IPS-18c (cell line): ENCODE measurements at regions not wholly inside any gene's neighbourhood (a gene's known extent, or its start where the extent isn't known, plus 50 kb on each side); places are given as distances from the start of the nearest gene placed in this dataset.
"Not testable (repeated sequence)": the region's sequence is repeated elsewhere in the genome, so short reads cannot be mapped to it uniquely, and the experiment has no call there.

Source experiments
- H3K4me3 ChIP-seq: 2 replicates; pipeline ENCODE4 v1.7.0; 2013; ENCODE audit warnings: low read depth, mild to moderate bottlenecking, low read length, moderate library complexity; ENCODE audit not compliant: insufficient read depth
- H3K9me3 ChIP-seq: one replicate; pipeline ENCODE4 v1.6.1; 2013; ENCODE audit warnings: mild to moderate bottlenecking, low read length, moderate library complexity; ENCODE audit not compliant: control insufficient read depth, insufficient read depth

DNA sequence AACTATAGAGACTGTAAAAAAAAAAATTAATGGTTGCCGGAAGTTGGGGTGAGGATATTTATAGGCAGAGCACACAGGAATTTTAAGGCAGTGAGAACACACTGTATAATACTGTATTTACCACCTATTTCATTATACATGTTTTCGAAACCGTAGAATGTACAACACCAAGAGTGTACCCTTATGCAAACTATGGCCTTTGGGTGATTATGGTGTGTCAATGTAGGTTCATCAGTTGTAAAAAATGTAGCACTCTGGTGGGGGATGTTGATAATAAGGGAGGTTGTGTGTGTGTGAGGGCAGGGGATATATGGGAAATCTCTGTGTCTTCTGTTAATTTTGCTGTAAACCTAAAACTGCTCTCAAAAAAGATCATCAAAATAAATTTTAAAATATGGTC is 791.7 kb upstream of the CDH10 start:
- no peaks in the 10 kb centered on the region for H3K9me3 ChIP-seq
- H3K4me3 ChIP-seq, result no peak overlapping the region

DNA sequence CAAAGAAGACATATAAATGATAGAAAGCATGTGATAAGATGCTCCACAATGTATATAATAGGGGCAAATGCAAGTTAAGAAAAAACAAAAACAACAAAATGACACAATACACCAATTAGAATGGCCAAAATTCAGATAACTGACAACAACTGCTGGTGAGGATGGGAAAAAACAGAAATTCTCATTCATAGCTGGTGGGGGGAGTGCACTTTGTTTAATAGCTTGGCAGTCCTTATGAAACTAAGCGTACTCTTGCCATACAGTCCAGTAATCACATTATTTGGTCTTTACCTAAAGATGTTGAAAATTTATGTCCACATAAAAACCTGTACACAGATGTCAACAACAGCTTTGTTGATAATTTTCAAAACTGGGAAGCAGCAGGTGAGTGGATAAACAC is 791.1 kb upstream of the CDH10 start:
- no peaks in the 10 kb centered on the region for H3K9me3 ChIP-seq

DNA sequence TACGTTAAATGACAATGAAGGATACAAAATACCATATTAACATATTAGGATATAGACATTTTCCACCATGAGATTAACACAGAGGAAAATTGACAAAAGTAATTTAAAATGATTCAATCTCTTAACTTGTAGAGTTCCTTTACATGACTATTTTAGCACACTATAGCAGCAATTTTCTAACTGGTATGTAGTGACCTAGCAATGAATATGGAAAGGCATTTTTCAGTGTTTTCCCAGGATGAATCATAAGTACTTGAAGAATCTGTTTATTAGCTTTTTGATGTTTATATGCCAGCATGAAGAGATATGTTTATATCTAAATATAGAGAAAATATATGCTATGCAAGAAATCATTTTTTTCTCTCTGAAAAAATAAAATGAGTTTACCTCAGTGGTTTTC is 782.5 kb upstream of the CDH10 start:
- Histone ChIP-seq H3K4me3 (no peak overlapping the region), H3K9me3 (no peaks in the 10 kb centered on the region)

More for the DNA sequence above, 791.1 kb upstream of the CDH10 start:
- H3K4me3 ChIP-seq, result no peak overlapping the region

DNA sequence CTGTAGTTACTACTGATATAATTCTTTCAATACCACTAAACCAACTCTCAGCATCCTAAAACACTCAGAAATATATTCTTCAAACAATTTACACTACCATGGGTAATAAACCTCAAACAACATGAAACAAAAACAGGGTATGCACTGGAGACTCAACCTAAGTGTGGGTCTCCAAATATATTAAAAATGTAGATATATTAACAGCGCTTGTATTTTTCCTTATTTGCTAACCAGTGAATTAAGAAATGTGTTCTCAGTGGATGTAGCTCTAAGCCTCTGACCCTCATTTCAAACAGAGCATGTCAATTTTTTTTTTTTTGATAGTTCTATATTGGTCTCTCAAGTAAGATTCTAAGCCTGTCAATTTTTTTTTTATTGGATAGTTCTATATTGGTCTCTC is 778.5 kb upstream of the CDH10 start:
- no peaks in the 10 kb centered on the region for H3K9me3 ChIP-seq

DNA sequence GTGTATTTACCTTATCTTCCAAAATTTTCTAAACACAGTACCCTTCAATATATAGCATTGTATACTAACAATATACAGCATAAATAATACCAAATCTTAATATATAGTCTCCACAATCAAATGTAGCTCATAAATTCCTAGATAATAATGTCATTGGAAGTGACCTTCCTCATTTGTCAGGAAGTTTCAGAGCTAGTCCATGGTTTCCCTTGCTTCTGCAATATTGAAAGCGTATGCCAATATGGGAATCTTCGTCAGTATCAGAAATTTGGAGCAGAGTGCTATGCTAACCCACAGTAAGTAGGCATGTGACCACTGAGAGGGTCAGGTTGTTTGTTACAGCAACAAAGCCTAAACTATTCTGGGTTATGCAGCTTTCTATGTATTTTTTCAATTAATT is 774.9 kb upstream of the CDH10 start:
- Histone ChIP-seq H3K9me3 (no peaks in the 10 kb centered on the region), H3K4me3 (no peak overlapping the region)

More for the DNA sequence above, 778.5 kb upstream of the CDH10 start:
- H3K4me3 ChIP-seq, result no peak overlapping the region

DNA sequence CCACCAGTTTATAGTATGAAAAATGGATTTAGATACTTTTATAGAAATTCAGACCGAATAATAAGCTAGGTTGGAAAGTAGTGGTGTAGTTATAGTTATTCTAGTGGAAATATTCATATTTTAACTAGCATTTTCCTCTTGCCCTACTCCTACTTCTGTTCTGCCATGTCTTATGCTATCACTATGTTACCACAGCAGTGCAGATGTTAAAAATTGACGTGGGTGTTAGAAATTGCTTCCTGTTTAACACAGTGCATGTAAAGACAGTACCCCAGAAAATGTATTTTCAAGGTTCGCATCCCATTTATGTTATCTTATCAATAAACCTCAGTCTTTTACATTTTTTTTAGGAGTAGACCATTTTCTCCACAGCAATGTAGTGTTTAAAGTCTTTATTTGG is 774.2 kb upstream of the CDH10 start:
- Histone ChIP-seq H3K4me3 (no peak overlapping the region), H3K9me3 (no peaks in the 10 kb centered on the region)

DNA sequence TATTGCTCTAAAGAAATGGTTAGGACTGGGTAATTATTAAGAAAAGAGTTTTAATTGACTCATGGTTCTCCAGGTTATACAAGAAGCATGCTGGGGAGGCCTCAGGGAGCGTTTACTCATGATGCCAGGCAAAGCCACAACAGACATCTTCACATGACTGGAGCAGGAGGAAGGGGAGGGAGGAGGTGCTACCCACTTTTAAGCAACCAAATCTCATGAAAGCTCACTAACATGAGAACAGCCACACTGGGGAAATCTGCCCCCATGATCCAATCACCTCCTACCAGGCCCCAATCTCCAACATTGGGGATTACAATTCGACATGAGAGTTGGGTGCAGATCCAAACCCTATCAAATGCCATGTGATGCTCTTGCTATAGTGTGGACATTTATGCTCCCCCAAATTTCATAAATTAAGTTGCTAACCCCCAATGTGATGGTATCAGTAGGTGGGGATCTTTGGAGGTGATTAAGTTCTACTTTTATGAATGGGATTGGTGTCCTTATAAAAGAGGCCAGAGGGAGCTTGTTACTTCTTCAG is 773.6 kb upstream of the CDH10 start:
- H3K9me3 ChIP-seq, result no peaks in the 10 kb centered on the region
- H3K4me3 ChIP-seq, result no peak overlapping the region

DNA sequence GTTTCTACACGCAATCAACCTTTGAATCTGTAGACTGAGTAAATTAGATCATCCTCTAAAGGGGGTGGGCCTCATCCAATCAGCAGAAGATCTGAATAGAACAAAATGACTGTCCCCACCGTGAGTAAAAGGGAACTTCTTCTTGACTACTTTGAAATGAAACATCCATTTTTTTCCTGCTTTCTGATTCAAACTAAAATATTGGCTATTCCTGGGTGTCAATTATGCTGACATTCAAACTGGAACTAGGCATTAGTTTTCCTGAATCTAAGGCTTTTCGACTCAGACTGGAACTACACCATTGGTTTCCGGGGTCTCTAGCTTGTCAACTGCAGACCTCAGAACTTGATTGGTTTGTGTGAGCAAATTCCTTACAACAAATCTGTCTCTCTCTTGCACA is 772.2 kb upstream of the CDH10 start:
- H3K4me3 ChIP-seq, result no peak overlapping the region

DNA sequence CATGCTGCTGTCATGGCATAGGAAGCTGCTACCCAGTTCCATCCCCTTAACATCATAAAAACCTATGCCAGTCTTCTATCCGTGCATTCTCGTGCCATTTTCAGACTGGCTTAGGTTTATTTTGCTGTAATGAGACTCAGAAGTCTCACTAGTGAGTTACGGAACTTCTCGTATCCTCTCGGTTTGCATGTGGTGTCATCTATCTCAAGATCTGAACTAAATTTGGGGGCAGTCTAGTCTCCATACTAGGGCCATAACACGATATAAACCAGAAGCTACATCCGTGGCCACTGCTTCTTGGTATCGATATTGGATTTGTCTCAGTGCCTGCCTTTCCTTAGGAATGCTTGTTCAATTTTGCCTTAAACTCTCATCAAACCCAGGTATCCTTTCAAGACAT is 771.2 kb upstream of the CDH10 start:
- Histone ChIP-seq H3K4me3 (no peak overlapping the region), H3K9me3 (no peaks in the 10 kb centered on the region)

More for the DNA sequence above, 772.2 kb upstream of the CDH10 start:
- no peaks in the 10 kb centered on the region for H3K9me3 ChIP-seq

DNA sequence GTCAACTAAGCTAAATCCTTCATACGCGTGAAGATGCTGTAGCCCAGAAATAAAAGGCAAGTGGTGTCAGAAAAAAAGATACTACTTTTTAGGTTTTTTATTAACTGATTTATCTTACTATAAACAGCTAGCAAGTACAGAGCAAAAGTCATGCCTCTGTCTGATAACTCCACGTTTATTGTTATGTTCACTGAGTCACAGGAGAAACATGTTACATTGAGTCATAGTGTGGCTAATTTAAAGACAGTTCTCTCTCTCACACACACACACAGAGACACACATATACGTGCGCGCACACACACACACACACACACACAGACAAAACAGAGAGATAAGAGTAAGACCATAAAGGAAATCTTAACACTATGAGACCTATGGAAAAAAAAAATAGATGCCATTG is 770.0 kb upstream of the CDH10 start:
- H3K4me3 ChIP-seq, result no peak overlapping the region
- H3K9me3 ChIP-seq, result no peaks in the 10 kb centered on the region

DNA sequence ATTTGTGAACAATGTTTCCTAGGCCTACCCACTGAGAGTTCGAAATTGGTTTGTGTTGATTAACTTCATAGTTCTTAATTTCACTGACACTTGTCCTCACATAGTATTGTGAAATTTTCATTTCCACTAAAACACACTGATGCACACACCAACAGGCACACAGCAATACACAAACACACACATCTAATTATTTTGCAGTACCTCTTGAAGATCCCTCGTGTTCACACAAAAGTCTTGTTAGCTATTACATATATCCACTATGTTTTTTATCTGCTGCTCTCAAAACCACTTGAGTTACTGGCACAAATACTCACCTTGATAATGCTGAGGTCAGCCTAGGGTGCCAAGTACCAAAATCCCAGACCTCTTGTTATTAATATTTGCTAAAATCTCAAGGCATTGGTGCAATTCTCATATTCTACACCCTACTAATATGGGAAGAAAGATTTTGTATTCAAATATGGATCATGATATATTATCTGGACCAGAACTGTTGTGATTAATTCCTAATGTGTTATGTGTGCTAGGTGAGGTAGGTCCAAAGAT is 767.4 kb upstream of the CDH10 start:
- Histone ChIP-seq H3K4me3 (no peak overlapping the region), H3K9me3 (no peaks in the 10 kb centered on the region)

DNA sequence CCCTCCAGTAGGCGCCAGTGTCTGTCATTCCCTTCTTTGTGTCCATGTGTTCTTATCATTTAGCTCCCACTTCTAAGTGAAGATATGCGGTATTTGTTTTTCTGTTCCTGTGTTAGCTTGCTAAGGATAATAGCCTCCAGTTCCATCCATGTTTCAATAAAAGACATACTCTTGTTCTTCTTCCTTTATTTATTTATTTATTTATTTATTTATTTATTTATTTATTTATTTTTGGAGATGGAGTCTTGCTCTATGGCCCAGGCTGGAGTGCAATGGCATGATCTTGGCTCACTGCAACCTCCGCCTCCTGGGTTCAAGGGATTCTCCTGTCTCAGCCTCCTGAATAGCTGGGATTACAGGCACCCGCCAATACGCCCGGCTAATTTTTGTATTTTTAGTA is 762.6 kb upstream of the CDH10 start:
- not testable (repeated sequence) for H3K9me3 ChIP-seq, H3K4me3 ChIP-seq

DNA sequence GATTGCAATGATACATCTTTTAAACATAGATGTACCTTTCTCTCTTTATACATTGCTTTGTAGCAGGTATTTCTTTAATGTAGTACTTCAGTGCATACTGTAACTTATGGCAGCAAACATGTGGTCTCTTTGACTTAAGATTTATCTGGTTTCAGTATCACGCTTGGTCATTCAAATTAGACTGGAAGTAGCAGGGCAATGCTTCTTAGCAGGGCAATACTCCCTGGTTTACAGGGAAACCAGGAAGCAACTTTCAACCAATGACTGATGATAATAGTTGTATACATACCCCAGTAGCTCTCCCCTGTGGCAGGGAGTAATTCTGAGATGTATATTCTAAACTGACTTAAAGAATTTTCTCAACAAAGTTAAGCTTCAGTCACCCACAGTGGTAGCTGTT is 761.1 kb upstream of the CDH10 start:
- H3K4me3 ChIP-seq, result no peak overlapping the region
- no peaks in the 10 kb centered on the region for H3K9me3 ChIP-seq

DNA sequence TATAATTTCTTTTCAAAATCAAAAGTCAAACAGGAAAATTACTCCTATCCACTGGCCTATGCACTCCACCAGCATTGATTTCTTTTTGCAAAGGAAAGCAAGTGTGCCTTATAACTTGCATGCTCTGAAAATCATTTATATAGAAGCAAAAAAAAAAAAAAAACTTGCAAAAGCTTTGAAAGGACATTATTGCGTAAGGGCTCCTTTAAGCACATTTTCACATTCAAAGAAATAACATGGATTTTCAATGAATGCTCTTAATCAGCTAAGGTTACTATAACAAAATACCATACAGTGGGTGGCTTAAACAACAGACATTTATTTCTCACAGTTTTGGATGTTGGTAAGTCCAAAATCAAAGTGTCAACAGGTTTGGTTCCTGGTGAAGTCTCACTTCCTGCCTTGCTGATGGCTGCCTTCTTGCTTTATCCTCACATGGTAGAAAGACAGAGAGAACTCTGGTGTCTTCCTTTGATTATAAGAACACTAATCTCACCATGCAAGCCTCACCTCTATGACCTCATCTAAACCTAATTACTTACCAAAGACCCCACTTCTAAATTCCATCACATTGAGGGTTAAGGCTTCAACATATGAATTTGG is 755.2 kb upstream of the CDH10 start:
- H3K4me3 ChIP-seq, result no peak overlapping the region
- H3K9me3 ChIP-seq, result no peaks in the 10 kb centered on the region

DNA sequence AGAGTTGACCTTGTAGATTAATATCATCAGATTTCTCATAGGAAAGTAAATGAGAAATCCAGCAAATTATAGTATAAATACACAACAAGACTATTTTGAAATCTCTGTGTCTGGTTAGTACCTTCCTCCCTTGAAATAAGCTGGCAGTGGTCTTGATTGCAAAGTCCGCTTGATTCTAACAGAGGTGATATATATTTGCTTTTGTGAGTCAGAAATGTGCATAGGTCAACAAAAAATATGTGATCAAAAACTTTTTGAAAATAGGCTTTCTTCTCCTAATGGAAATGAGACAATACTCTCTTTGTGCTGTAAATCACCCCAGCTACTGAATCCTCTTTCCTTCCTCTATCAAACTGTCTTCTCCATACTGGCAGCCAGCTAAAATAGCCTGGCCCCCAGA is 749.2 kb upstream of the CDH10 start:
- no peaks in the 10 kb centered on the region for H3K9me3 ChIP-seq
- H3K4me3 ChIP-seq, result no peak overlapping the region

DNA sequence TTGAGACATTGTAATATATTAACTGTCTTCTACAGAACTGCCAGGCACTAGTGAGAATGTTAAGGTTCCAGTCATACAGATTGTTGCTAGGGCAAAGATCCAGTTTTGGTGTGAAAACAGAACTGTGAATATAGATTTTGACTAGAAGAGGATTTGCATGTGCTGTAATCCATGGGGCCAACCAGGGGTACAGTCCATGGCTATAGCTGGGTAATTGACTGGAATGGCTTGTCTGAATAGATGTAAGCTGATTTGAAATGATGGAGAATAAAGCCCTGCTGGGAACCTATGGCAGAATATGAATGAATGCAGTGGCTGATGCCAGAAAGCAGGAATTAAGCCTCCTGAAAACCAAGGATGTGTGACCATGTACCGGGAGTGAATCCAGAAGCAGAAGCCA is 748.5 kb upstream of the CDH10 start:
- Histone ChIP-seq H3K9me3 (no peaks in the 10 kb centered on the region), H3K4me3 (no peak overlapping the region)

DNA sequence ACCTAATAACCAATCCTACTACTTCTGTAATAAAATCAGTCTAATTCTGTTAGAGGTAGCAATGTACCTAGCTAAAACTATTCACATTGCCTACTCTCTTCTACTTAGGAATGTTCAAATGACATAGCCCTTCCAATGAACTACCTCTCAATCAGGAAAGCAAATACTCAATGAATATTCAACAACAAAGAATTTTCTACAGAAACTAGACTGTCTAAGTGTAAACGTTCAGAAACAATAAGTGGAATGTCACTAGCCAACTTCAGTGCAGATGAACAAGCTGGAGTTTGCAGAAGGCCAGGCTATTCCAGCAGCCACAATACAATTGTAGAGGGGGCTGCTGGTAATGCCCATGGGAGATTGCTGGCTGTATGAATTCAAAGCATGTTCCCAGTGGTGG is 743.2 kb upstream of the CDH10 start:
- no peaks in the 10 kb centered on the region for H3K9me3 ChIP-seq
- H3K4me3 ChIP-seq, result no peak overlapping the region

DNA sequence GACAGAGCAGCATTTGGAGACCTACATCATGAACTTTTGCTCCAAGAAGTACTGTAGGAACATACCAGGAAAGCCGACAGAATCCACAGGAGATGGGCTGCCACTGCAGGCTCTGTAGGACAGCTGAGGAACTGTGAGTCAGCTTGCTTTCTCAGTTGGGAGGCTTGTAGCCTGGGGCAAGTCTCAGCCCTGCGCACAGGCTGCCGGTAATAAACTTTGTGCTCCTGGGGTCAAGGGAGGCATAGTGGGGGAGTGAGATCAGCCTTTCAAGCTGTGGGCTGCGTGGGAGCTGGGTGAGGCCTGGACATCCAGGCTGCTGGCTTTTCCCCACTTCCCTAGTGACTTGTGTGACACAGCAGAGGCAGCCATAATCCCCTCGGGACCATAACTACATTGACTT is 718.0 kb upstream of the CDH10 start:
- Histone ChIP-seq H3K4me3 (no peak overlapping the region), H3K9me3 (no peaks in the 10 kb centered on the region)

DNA sequence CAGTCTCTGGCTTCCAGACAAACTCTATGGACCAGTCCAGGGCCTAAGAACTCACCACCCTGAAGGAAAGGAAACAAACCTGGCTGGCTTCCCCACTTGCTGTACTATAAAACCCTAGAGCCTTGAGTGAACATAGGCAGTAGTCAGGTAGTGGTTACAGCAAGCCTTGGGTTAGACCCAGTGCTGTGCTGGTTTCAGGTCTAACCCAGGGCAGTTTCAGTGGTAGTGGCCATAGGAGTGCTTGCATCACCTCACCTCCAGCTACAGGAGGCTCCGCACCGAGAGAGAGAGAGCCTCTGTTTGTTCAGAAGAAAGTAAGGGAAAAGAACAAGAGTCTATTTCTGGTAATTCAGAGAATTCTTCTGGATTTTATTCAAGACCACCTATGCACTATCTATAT is 714.1 kb upstream of the CDH10 start:
- Histone ChIP-seq H3K9me3 (no peaks in the 10 kb centered on the region), H3K4me3 (no peak overlapping the region)
